Endometrium (tissue), 2 donors: ENCODE measurements at regions not wholly inside any gene's neighbourhood (a gene's known extent, or its start where the extent isn't known, plus 50 kb on each side); places are given as distances from the start of the nearest gene placed in this dataset.
"Not testable (repeated sequence)": the region's sequence is repeated elsewhere in the genome, so short reads cannot be mapped to it uniquely, and the experiment has no call there.

Experiments used
- FAIRE-seq: peaks from 2 replicates; lab custom pipeline; 2012; peaks lifted over from hg19 to GRCh38; lab: Jason Lieb, UNC
- donor health status: control.
- donor health status: control.

DNA sequence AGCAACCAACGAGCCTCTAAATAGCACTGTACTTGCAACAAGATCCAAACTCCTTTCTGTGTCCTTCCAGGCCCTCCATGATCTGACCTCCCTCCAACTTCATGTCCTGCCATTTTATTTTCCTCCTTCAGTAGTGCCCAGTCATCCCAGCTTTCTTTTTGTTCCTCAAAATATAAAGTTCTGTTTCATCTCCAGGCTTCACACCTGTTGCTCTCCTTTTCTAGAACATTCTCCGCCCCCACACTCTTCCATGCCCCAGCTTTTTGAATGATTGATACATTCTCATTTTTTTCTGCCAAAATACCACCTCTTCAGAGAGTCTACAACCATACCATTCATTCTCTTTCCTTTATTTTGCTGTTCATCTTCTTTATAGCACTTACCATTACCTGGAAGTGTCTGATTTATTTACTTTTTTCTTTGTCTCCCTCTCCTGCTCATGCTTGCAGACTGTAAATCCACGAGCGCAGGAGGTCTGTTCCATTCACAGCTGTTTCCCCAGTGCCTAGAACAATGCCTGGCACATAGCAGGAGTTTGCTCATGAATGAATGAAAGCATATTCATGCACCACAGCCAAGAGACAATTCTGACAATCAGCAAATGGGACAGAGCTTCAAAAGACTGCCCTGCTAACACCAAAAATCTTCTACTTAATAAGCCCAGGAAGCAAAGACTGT is 296.4 kb downstream of the RPAP3 start:
- no peak for FAIRE-seq

DNA sequence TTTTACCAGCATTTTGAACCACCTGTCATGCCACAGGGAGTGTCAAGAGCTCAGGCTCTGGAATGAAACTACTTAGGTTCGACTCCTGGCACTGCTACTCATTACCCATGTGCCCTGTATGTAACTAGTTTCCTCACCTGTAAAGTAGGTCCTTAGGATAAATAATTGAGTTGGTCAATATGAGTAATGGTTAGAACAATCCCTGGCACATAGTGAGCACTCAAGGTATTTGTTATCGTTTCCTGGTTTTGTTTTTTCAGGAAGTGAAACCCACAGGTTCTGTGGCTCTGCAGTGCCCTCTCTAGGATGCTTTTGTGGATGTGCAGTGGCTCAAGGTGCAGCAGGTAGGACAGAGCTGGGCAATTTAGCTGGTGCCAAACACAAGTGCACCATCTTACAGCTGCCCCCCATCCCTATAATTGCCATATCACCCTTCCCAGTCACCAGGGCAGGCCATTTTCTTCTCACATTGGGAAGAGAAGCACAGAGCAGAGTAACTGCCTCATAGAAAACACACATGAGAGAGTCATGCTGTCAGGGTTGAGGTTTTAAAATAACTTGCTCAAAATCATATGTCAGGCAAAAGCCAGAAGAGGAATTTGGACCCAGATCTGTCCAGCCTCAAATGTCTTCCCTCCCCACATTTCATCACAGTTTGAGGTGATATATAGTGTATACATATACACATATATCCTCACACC is 297.5 kb downstream of the RPAP3 start:
- FAIRE-seq: no peak

DNA sequence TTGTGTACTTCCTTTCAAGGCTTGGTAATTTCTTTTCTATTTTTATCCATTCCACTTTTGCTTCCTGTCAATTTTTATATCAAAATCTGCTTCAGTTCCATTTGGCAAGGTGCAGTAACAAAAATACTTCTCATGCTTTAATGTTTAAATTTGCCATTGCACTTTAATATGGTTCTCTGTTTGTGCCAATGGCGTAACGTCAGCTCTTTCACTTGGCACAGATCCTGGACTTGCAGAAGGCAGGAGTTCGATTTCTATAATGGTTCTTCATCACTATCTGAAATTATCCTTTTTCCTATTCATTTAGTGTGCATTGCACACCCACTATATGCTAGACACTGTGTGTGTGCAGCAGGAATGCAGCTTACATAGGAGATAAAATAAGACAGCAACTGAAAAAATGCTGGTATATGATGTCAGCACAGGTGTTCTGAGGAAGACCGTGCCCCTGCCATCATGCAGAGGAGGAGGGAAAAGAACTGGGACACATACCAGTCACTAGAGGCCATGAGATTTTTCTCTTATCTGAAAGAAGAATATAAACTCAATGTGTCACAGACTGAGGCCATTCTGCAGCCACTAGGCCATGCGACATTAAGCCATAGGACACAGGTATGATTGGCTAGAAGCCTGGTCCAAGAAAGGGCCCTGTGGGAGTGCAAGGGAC is 298.2 kb downstream of the RPAP3 start:
- FAIRE-seq: no peak

DNA sequence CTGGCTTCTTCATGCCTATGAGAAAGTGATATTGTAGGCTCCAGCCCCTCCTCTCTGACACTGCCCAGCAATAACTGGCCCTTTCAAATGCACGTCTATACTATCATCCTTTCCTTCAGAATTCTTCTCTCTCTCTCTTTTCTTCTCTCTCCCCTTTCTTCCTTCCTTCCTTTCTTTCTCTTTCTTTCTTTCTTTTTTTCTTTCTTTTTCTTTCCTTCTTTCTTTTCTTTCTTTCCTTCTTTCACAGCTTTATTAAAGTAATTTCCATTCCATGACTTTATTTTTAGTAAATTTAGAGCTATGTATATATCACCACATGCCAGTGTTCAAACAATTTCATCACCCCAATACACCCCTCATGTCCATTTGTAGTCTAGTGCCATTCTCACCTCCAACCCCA is 302.1 kb downstream of the RPAP3 start:
- FAIRE-seq: no peak

DNA sequence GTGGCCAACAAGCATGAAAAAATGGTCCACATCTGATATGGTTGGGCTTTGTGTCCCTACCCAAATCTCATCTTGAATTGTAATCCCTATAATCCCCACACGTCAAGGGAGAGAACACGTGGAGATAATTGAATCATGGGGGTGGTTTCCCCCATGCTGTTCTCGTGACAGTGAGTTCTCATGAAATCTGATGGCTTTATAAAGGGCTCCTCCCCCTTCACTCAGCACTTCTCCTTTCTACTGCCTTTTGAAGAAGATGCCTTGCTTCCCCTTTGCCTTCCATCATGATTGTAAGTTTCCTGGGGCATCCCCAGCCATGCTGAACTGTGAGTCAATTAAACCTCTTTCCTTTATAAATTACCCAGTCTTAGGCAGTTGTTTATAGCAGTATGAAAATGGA is 304.6 kb downstream of the RPAP3 start:
- FAIRE-seq: not testable (repeated sequence)

DNA sequence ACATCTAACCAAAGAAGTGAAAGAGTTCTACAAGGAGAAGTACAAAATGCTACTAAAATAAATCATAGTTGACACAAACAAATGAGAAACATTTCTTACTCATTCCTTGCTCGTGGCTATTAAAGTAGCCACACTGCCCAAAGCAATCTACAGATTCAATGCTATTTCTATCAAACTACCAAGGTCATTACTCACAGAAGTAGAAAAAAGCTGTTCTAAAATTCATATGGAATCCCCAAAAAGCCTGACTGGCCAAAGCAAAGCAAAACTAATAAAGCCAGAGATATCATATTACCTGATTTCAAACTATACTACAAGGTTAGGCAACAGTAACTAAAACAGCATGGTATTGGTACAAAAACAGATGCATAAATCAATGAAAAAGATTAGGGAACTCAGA is 305.6 kb downstream of the RPAP3 start:
- FAIRE-seq: no peak

DNA sequence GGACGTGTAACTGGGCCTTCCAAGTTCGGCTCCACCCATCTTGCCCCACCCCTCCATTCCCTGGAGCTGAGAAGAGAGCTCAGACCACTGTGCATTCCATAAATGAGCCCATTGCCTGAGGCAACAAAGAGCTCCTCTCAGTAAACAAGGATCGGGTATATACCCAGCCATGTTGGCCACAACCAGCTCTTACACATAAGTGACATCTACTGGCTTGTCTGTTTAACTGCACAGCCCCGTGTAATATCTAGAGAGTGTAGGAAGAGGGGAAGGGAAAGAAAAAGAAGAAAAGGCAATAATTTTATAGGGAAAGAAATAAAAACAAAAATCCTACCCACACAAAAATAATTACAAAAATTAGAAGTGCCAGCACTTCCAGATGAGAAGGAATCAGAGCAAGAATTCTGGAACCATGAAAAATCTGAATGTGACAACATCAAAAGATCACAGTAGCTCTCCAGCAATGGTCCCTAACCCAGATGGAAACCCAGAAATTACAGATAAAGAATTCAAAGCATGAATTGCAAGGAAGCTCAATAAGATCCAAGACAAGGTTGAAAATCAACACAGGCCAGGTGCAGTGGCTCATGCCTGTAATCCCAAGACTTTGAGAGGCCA is 308.1 kb downstream of the RPAP3 start:
- FAIRE-seq: no peak

DNA sequence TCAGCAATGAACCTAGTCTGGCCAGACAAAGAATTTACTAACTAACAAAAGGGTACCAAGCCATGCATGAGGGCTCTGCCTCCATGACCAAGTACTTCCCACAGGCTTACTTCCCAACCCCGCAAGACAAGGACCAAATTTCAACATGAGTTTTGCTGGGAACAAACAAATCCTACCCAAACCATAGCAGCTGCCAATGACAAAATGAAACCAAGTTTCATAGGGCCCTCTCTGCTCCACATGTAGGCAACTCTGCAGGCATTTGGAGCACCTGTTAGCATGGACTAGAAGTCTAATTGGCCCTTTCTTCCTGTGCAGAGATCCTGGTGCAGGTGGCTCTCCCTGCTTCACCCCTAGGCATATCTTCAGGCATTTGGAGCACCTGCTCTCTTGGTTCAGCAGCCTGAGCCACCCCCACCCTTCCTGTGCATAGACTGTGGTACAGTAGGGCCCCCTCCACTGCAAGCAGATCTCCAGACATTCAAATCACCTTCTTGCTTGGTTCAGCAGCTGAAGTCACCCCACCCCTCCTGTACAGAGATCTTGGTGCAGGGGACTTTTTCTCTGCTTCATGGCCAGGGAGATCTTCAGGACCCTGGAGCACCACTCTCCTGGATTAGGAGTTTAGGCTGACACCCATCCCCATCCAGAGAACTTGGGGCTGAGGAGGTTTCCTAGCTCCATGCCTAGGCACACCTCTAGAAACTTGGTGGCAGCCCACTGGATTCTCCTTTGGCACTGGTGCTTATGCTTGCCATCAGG is 308.7 kb downstream of the RPAP3 start:
- no peak for FAIRE-seq

DNA sequence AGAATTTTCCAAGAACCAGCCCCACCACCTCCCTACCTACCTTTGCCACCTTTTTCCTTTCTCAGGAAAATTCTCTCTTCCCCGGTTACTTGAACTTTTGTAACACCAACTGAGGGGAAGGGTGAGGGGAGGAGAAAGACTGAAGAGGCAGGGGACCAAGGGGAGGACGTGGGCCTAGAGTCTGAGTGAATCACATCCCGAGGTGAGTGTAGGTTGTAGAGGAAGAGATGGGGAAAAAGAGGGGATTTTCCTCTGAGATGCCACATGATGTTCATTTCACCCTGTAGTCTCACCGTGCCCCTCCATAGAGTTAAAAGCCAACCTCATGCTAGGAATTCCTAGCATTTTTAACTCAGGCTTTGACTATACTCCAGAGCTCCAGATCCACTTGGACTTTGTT is 311.8 kb downstream of the RPAP3 start:
- no peak for FAIRE-seq

DNA sequence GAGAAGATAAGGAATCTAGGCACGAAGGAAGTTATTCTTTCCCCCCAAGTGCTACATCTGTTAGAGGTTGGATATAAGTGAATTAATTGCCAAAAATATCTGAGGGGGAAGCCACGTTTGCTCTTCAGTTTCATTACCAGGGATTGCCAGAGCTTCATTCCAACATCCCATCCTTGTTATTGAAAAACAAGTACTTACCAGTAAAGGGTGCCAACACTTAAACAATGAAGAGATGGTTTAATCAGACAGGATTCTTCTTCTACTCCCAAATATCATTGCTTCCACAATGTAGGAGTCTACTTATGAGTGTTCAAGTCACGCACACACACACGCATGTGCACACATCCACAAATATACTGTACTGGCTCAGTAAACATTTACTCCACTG is 312.4 kb downstream of the RPAP3 start:
- no peak for FAIRE-seq

DNA sequence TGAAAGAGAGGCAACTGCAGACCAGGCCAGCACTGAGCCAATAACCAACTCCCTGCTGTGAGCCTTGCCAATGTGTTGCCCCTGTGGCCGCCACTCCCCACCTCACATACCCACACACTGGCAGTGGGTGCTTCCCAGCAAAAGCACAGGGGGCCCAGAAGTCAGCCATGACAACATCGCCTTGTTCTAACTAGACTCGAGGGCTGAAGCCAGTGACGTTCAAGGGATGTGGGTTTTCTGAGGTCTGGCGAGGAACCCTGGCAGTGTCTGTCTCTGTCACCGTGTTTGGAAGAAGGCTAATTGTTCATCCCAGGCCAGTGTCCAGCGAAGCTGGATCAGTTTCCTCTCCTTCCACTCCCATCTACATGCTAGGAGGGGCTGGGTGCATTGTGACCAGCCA is 311.8 kb upstream of the AMIGO2 start:
- FAIRE-seq: no peak

DNA sequence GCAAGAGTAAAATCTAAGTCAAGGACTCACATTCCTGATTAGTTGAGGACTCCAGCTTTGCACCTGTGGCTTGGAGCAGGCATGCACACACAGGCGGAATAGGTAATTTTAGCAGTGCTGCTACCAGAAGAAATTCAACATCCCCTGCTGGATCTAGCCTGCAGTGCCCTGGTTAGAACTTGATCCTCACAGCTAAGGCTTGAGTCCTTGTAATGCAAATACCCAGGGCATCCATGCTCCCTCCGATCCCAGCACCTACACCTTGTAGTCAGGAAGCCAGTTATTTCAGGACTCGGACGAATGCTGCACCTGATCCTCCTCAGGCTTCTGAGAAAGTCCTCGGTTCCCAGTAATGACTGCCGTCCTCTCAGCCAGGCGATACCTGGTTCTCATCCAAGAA is 309.0 kb upstream of the AMIGO2 start:
- no peak for FAIRE-seq

DNA sequence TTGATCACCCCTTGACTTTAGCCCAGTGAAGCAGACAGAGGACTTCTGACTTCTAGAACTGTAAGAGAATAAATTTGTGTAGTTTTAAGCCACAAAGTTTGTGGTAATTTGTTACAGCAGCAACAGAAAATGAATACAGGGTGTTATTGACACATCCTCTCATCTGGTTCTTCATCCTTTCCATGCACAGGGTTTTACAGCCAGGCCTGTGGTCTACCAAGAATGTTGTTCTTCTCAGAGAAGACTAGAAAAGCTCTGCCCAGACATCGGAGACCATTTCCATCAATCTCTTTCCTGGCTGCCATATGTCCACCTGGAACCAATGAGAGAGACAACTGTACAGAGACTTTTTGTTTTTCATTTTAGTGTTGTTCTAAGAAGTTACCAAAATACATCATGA is 308.2 kb upstream of the AMIGO2 start:
- FAIRE-seq: no peak

DNA sequence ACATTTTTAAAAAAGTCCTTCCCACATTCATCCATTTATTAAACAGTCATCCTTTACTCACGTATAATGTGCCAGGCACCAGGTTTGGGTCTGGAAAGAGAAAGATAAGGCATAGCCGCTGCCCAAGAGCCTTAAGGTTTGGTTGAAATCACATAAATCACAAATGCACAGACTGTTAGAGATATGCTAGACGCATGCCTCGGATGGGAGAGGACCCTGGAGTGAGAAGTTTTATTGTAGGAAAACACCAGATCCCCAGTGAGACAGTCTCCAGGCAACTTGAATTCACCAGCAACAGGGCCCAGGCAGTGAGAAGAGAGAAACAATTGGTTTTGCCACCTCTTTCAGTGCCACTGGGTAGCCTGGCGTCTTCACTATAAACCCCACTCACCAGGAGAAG is 305.9 kb upstream of the AMIGO2 start:
- FAIRE-seq: no peak

DNA sequence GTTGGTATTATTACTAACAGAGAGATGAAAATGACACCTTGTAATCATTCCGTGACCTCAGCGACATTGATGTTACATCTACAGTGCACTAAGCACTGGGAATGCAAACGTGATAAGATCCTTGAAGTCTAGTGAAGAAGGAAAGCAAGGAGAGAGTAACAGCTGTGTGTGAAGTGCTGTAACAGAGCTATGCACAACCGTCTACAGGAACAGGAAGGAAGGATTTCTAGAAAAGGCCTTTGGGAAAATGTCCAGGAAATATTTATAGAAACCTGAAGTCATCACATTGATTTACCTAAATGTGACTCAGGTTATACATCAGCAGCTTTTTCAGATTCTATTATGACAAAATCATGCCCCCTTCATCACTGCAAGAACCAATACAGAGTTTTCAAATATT is 304.2 kb upstream of the AMIGO2 start:
- FAIRE-seq: no peak

DNA sequence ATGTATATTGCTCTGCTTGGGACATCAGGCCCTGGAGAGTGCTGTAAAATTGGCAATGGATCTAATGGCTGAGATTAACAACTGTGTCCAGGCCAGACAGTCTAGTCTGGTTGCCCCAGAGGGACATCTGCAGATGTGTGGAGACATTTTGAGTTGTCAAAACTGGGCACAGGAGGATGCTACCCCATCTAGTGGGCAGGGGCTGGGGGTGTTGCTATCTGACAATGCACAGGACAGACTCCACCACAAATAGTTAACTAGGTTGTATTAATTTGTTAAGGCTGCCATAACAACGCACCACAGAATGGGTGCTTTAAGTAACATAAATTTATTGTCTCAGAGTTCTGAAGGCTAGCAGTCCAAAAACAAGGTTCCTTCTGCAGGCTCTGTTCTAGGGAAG is 302.5 kb upstream of the AMIGO2 start:
- FAIRE-seq: no peak

DNA sequence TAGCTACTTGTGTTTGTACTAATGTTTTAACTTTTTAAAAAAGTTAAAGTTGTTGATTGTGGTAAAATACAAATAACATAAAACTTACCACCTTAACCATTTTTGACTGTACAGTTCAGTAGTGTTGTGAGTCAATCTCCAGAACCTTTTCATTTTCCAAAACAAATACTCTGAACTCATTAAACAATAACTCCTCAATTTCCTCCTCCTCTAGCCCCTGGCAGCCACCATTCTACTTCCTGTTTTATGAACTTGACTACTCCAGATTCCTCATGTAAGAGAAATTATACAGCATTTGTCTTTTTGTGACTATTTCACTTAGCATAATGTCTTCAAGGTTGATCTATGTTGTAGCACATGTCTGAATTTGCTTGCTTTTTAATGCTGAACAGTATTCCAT is 299.1 kb upstream of the AMIGO2 start:
- peak; percentile 83 for FAIRE-seq

DNA sequence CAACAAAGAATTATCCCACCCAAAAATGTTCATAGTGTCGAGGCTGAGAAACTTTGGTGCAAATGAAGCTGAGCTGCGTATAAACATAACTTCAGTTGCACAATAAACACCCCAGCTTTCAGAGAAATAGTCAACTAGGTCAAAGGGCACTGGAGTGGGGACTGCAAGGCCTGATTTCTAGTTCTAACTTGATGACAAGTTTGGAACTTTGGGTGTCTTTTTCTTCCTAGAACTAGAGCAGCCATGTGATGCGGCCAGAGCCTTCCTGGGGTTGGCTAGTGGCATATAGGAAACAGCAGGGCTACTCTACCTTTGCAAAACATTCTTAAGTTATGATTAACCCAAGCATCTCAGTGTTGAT is 298.4 kb upstream of the AMIGO2 start:
- no peak for FAIRE-seq

DNA sequence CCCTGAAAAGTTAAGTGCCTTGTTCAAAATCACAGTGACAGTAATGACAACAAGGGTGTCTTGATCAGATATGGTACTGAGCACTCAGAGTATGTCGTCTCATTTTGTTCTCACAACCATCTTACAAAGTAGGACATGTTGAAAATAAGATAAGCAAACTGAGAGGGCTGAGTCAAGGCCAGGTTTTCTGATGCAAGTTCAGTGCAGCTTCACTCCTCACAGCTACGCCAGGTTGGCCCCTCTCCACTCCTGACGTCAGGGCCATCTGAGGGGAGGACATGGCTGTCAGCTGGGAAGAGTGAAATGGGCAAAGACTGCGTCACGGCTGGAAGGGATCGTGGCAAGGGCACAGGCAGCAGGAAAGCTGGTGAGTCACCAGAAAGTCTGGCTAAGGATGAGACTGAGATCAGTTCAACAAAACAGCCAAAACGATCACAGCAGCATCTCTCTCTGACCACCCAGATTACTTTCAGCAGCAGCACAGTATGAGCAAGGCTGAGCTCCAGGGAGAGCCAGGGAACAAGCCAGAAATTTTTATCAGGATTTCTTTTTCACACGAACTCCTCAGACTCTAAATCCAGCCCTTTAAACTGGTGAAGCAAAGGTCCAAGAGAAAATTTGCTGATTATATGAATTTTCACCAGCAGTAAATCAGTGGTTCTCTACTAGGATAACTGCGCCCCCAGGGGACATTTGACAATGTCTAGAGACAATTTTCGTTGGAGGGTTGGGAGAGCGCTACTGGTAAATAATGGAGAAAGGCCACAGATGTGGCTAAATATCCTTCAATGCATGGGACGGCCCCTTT is 297.9 kb upstream of the AMIGO2 start:
- no peak for FAIRE-seq

DNA sequence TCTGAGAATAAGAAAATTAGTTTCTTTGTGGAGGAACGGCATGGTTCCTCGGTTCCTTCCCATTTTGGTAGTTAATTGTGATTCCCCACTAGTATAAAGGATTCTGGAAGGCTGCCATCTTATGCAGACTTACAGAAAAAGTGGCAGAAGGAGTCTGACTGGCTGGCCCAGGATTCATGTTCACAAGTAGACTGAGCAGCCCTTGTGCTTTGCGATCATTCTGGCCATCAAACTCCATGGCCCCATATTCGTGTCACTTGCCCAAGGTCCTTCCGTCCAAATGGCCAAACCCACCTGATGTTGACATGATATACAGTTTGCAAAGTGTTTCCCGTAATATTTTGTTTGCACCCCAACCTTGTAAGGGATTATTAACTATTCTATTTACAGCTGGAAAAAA is 297.2 kb upstream of the AMIGO2 start:
- no peak for FAIRE-seq

DNA sequence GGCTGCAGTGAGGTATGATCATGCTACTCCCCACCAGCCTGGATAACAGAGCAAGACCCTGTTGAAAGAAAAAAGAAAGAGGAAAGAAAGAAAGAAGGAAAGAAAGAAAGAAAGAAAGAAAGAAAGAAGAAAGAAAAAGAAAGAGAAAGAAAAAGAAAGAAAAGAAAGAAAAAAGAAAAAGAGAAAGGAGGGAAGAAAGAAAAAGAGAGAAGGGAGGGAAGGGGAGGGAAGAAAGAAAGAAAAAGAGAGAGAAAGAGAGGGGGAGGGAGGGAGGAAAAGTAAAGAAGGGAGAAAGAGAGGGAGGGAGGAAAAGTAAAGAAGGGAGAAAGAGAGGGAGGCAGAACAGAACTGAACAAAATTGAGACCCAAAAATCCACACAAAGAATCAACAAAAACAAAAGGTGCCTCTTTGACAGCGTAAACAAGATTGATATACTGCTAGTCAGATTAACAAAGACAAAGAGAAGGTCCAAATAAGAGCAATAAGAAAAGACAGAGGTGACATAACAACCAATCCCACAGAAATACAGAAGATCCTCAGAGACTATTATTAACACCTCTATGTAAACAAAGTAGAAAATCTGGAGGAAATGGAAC is 293.9 kb upstream of the AMIGO2 start:
- FAIRE-seq: no peak
